SJSA1 (cell line): ENCODE measurements at regions not wholly inside any gene's neighbourhood (a gene's known extent, or its start where the extent isn't known, plus 50 kb on each side); places are given as distances from the start of the nearest gene placed in this dataset.
A peak's percentile ranks its signal among the peaks of the same experiment; 100 is the strongest.

ENCODE experiments used
- DNase-seq, 2 experiments: peaks; one replicate each; pipeline ENCODE4 v3.0.0-alpha.2; 2015 to 2020; ENCODE audit warnings: low spot score in 2 of 2, low read depth in 1 of 2
- H3K27ac ChIP-seq: fragments of 250-450 bp; sonication (Bioruptor Pico); 2 replicates; pipeline ENCODE4 v1.5.1; 2020; ENCODE audit warnings: mild to moderate bottlenecking, moderate library complexity
- H3K27me3 ChIP-seq: fragments of 250-450 bp; sonication (Bioruptor Pico); replicated peaks from 2 replicates; pipeline ENCODE4 v1.5.1; 2020; ENCODE audit warnings: mild to moderate bottlenecking, moderate library complexity
- H3K36me3 ChIP-seq: fragments of 250-450 bp; sonication (Bioruptor Pico); 2 replicates; pipeline ENCODE4 v1.5.1; 2020; ENCODE audit warnings: mild to moderate bottlenecking
- H3K4me1 ChIP-seq: fragments of 250-450 bp; sonication (Bioruptor Pico); replicated peaks from 2 replicates; pipeline ENCODE4 v1.6.1; 2021; ENCODE audit warnings: mild to moderate bottlenecking
- H3K4me3 ChIP-seq: fragments of 250-450 bp; sonication (Bioruptor Pico); 2 replicates; pipeline ENCODE4 v1.5.1; 2020; ENCODE audit warnings: mild to moderate bottlenecking
- H3K9me3 ChIP-seq: fragments of 250-450 bp; sonication (Bioruptor Pico); replicated peaks from 2 replicates; pipeline ENCODE4 v1.5.1; 2020; ENCODE audit warnings: mild to moderate bottlenecking

DNA sequence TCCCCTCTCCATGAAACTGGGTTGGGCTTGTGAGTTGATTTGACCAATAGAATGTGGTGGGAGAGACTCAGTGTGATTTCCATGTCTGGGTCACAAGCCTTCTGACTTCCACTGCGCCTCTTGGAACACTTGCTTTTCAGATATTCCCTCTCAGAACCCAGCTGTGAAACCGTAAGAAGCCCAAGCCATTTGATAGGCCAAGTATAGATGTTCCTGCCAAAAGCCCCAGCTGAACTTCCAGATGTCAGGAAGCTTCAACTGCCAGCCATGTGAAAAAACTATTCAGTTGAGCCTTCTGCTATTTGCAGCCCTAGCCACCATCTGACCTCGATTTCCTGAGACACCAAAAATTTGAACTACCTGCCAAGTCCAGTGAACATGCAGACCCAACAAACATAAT is 387.8 kb upstream of the GJE1 start:
- Histone ChIP-seq H3K4me3 (no peak overlapping the region), H3K36me3 (no peaks in the 10 kb centered on the region), H3K9me3 (no peaks in the 10 kb centered on the region), H3K4me1 (no peaks in the 10 kb centered on the region), H3K27me3 (no peaks in the 10 kb centered on the region), H3K27ac (no peak overlapping the region)
- DNase-seq = no peak

DNA sequence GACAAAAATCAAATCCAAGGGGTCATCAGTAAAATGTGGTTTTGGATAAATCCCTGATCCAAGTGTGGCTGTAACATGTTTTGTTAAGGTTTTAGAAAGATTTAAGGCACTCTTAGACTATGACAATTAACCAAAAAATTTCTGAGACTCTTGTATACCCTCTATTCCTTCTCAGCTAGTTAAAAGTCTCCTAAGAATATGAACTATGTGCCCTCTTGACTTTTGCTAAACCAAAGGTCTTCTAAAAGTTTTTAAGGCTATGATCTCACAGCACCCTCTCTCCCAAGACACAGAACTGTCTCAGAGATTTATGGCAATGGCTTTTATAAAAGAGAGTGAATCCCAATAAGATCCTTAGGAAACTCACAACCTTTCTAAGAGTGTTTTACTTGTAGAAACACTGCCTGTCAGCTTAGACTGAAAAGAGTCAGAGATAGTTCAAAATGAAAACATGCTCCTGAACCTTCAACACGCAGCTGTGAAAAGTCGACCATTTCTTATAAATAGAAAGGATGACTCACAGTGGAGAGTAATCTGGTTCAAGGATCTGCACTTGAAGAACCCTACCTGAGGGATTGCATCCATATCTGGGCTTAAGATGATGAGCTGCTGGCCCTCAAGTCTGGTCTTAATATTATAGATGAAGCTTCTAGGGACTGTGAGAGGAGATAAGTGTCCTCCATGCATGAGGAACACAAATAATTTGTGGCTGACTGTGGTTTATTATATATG is 388.4 kb upstream of the GJE1 start:
- Histone ChIP-seq H3K27me3 (no peaks in the 10 kb centered on the region), H3K9me3 (no peaks in the 10 kb centered on the region), H3K27ac (no peak overlapping the region), H3K4me3 (no peak overlapping the region), H3K4me1 (no peaks in the 10 kb centered on the region), H3K36me3 (no peaks in the 10 kb centered on the region)
- no peak for DNase-seq

DNA sequence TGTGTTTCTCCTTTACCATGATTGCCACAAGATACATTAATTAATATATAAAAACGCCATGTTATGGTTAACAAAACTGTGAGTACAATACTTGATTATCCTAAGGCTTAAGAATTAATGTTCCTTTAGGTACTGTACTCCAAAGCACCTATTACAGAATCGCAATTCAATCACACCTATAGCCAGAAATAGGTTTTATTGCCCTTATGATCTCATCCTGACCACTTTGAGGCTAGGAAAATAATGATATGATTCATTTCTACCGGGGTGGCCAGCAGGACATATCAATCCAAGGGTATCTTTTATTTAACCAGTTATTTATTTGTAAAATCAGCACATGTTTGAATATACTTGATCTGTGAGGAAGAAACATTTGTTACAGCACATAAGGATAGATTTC is 396.6 kb upstream of the GJE1 start:
- Histone ChIP-seq H3K27me3 (no peaks in the 10 kb centered on the region), H3K4me3 (no peak overlapping the region), H3K4me1 (no peaks in the 10 kb centered on the region), H3K27ac (no peak overlapping the region), H3K9me3 (no peaks in the 10 kb centered on the region), H3K36me3 (no peaks in the 10 kb centered on the region)
- no peak for DNase-seq

DNA sequence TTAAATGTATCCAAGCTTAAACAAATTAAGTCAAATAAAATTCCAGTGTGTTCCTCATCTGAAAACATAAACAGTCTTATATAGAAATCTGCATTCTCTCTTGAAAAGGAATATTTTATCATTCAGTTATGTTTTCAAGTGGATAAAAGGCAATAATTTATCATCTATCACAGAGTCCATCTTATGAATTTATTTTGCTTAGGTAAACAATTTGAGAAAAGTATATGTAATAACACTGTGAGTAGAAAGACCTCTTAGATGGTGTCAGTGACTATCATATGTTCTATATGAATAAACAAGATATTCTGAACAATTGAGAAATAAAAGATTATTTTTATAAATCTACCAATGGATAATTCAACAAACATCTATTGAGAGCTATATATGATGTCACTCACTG is 397.6 kb upstream of the GJE1 start:
- no peak overlapping the region for H3K27ac ChIP-seq
- H3K4me3 ChIP-seq = no peak overlapping the region
- DNase-seq = no peak
- H3K9me3 ChIP-seq = no peaks in the 10 kb centered on the region
- no peaks in the 10 kb centered on the region for H3K4me1 ChIP-seq
- no peaks in the 10 kb centered on the region for H3K36me3 ChIP-seq
- no peaks in the 10 kb centered on the region for H3K27me3 ChIP-seq

DNA sequence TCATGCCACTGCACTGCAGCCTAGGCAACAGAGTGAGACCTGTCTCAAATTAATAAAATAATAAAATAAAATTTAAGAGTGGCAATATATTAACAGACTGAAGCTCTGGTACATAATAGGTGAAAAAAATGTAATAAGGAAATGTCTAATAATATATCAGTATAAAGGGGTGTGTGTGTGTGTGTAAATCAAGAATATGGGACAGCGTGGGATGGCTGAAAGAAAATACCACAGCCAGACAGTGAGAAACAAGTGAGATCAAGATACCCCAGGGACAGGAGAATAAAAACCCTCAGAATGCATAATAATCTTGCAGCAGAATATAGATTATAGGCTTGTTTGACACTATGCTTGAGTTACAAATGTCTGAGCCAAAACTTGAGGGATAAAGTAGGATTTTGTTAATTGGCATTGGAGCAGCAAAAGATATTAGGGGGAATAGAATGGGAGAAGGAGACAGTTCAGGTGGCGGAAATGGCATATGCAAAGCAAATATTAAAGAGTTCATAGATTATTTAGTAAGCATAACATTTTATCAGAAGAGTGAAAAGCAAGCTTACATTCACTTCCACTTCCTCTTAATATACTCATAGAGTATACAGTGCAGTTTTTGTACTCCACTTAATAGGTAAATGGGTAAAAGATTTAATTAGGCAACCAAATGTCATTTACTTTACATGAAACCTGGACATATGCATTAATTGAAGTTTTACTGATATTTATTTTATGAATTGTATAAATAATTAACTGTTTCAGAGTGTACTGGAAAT is 398.5 kb upstream of the GJE1 start:
- Histone ChIP-seq H3K9me3 (no peaks in the 10 kb centered on the region), H3K4me1 (no peaks in the 10 kb centered on the region), H3K4me3 (no peak overlapping the region), H3K27ac (no peak overlapping the region), H3K36me3 (no peaks in the 10 kb centered on the region), H3K27me3 (no peaks in the 10 kb centered on the region)
- DNase-seq = no peak

GRCh38 chr6:141729146-141729545 is 403.6 kb upstream of the GJE1 start:
- Histone ChIP-seq H3K9me3 (no peaks in the 10 kb centered on the region), H3K27me3 (no peaks in the 10 kb centered on the region), H3K4me3 (no peak overlapping the region), H3K27ac (no peak overlapping the region), H3K4me1 (no peaks in the 10 kb centered on the region), H3K36me3 (no peaks in the 10 kb centered on the region)
- no peak for DNase-seq

DNA sequence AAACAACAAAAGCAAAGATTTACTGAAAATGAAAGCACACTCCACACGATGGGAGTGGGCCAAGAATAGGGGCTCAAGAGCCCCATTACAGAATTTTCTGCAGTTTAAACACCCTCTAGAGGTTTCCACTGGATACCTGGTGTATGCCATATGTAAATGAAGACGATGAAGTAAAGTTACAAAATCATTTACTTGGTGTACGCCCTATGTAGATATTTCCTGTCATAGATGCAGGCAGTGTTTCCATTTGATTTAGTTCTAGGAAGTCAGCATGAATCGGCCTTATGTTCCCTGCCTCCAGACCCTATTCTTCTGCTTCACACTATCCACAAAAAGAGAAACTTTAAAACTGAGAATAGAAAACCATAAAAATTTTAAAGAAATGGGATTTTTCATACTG is 404.4 kb upstream of the GJE1 start:
- no peak overlapping the region for H3K4me3 ChIP-seq
- no peaks in the 10 kb centered on the region for H3K9me3 ChIP-seq
- peak in 1 of 2 experiments; percentile 6 for DNase-seq
- no peak overlapping the region for H3K27ac ChIP-seq
- H3K27me3 ChIP-seq = no peaks in the 10 kb centered on the region
- no peaks in the 10 kb centered on the region for H3K4me1 ChIP-seq
- H3K36me3 ChIP-seq = no peaks in the 10 kb centered on the region

DNA sequence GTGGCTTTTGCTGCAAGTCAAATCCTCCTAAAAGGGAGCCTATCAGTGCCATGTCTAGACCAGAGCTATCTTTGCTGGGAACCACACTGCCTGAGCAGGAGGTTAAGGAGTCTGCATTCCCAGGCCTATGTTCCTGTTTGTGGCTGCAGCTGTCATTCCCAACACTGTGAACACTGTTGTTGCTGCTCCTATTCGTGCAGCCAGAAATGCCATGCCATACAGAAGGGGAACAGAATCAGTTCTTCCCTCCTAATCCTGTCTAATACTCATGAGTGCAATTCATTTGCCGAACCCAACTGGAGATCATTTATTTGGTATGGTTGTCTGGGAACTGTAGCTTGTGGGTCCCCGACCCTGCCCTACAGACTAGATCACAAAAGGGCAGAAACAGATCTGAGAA is 406.5 kb upstream of the GJE1 start:
- Histone ChIP-seq H3K36me3 (no peaks in the 10 kb centered on the region), H3K4me1 (no peaks in the 10 kb centered on the region), H3K4me3 (no peak overlapping the region), H3K9me3 (no peaks in the 10 kb centered on the region), H3K27me3 (no peaks in the 10 kb centered on the region), H3K27ac (no peak overlapping the region)
- no peak for DNase-seq

DNA sequence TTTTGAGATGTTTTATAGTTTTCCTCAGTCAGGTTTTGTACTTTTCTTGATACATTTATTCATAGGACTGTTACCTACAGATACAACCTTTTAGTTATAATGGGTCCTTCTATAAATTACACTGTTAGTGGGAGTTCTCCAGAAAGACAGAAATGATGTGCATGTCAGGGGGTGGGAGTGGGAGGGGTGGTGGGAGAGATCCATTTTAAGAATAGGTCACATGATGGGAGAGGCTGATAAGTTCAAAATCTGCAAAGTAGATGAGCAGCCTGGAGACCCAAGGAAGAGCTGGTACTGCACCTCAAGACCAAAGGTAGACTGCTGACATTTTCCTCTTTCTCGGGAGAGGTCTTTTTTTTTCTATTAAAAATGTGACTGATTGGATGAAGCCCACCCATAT is 408.0 kb upstream of the GJE1 start:
- H3K27ac ChIP-seq = no peak overlapping the region
- H3K4me3 ChIP-seq = no peak overlapping the region
- no peaks in the 10 kb centered on the region for H3K27me3 ChIP-seq
- no peak for DNase-seq
- no peaks in the 10 kb centered on the region for H3K9me3 ChIP-seq
- no peaks in the 10 kb centered on the region for H3K36me3 ChIP-seq
- H3K4me1 ChIP-seq = no peaks in the 10 kb centered on the region

DNA sequence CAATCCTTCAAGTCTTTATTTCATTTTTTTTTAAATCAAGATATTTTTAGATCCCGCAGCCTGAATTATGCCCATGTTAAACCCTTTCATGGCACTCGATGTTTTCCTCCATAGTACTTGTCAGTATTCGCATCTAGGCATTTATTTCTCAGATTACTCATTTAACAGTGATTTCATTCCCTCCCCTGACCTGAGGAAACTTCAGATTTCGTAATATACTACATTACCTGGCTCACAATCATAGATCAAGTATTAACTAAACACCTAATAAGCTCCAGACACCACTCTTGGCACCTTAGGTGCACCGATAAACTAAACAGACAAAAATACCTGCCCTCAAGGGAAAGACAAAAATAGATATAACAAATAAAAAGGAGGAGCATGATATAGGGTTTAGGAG is 413.2 kb upstream of the GJE1 start:
- no peaks in the 10 kb centered on the region for H3K27me3 ChIP-seq
- no peak for DNase-seq
- no peaks in the 10 kb centered on the region for H3K9me3 ChIP-seq
- H3K4me1 ChIP-seq = no peaks in the 10 kb centered on the region
- H3K27ac ChIP-seq = no peak overlapping the region
- no peak overlapping the region for H3K4me3 ChIP-seq
- H3K36me3 ChIP-seq = no peaks in the 10 kb centered on the region

GRCh38 chr6:141705431-141705830 is 427.3 kb upstream of the GJE1 start:
- no peak overlapping the region for H3K4me3 ChIP-seq
- H3K36me3 ChIP-seq = no peaks in the 10 kb centered on the region
- H3K27ac ChIP-seq = no peak overlapping the region
- H3K27me3 ChIP-seq = no peaks in the 10 kb centered on the region
- no peak for DNase-seq
- H3K4me1 ChIP-seq = no peaks in the 10 kb centered on the region
- no peaks in the 10 kb centered on the region for H3K9me3 ChIP-seq

GRCh38 chr6:141704151-141704550 is 428.6 kb upstream of the GJE1 start:
- Histone ChIP-seq H3K4me1 (no peaks in the 10 kb centered on the region), H3K27ac (no peak overlapping the region), H3K4me3 (no peak overlapping the region), H3K27me3 (no peaks in the 10 kb centered on the region), H3K36me3 (no peaks in the 10 kb centered on the region), H3K9me3 (no peaks in the 10 kb centered on the region)
- no peak for DNase-seq

- no peak overlapping the region for H3K27ac ChIP-seq
- no peaks in the 10 kb centered on the region for H3K4me1 ChIP-seq
- no peaks in the 10 kb centered on the region for H3K36me3 ChIP-seq
- no peak for DNase-seq
- H3K4me3 ChIP-seq = no peak overlapping the region
- H3K9me3 ChIP-seq = no peaks in the 10 kb centered on the region
- H3K27me3 ChIP-seq = no peaks in the 10 kb centered on the region
These were observed 431.0 kb upstream of the GJE1 start for GRCh38 chr6:141701732-141702131.

DNA sequence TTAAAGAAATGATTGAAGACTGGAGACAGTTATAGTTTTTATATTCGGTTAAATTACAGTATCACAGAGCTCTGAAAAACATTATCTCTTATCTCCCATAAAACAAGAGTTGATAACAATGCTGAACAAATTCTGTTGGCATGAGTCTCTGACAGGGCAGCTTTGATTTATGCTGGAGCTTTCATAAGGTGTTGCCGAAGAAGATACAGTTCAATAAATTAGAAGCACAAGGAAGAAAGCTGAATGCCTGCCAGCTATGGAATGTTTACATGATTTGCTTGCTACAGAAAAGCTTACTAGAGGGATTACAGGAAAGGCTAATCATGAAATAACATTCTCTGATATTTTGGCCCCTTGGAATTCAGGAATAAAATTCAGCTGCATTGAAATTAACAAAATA is 431.9 kb upstream of the GJE1 start:
- no peaks in the 10 kb centered on the region for H3K27me3 ChIP-seq
- H3K4me3 ChIP-seq = no peak overlapping the region
- no peak for DNase-seq
- no peaks in the 10 kb centered on the region for H3K36me3 ChIP-seq
- no peak overlapping the region for H3K27ac ChIP-seq
- H3K4me1 ChIP-seq = no peaks in the 10 kb centered on the region
- no peaks in the 10 kb centered on the region for H3K9me3 ChIP-seq
